ENCODE measurements at regions not wholly inside any gene's neighbourhood (a gene's known extent, or its start where the extent isn't known, plus 50 kb on each side); places are given as distances from the start of the nearest gene placed in this dataset.

GRCh38 chr10:78896159-78896928 is 172.4 kb upstream of the ZMIZ1 start:
- no peak overlapping the region for H3K9ac ChIP-seq (ENCODE audit: low read depth, low read length)
- no peaks in the 10 kb centered on the region for H3K4me1 ChIP-seq (ENCODE audit: control insufficient read depth, insufficient read depth, low read length)
- no peaks in the 10 kb centered on the region for H3K36me3 ChIP-seq (ENCODE audit: control insufficient read depth, insufficient read depth, low read length)
- H3K9me3 ChIP-seq (ENCODE audit: control insufficient read depth, insufficient read depth, low read length): no peaks in the 10 kb centered on the region
- H3K27me3 ChIP-seq (ENCODE audit: control insufficient read depth, insufficient read depth, low read length): no peaks in the 10 kb centered on the region
- no peak overlapping the region for H3K4me3 ChIP-seq (ENCODE audit: low read depth, low read length)

DNA sequence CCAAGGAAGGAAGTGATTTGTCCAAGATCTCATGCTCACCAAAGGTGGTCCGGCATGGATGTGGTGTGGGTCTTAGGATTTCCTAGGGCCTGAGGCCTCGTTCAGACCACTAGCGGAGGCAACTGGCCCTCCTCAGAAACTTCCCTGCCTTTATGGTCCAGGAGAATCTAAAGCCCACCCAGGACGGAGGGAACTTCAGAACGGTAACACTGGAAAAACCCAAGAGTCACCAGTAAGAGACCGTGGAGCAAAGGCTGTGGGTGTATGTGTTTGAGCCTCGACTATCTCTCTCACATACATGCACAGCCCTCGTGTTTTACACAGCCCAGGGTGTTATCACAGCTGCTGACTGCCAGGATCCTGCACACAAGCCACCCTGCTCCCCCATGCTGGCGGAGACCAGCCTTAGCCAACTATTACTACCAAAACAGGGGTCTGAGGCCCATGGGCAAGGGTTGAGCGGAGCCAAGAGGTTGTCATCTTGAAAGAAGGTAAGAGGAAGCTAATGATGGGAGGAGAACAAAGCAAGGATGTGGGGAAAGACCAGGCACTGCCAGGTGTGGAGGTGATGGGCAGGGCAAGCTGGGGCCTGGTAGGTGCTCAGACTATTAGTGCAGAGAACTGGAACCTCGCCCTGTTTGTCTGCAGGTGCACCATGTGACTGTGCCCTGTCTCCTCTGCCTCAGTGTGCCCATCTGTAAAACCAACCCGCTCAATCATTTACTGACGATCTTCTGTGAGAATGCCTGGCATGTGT is 170.2 kb upstream of the ZMIZ1 start:
- no peaks in the 10 kb centered on the region for H3K4me1 ChIP-seq (ENCODE audit: control insufficient read depth, insufficient read depth, low read length)
- no peak overlapping the region for H3K4me3 ChIP-seq (ENCODE audit: low read depth, low read length)
- no peaks in the 10 kb centered on the region for H3K27me3 ChIP-seq (ENCODE audit: control insufficient read depth, insufficient read depth, low read length)
- no peaks in the 10 kb centered on the region for H3K9me3 ChIP-seq (ENCODE audit: control insufficient read depth, insufficient read depth, low read length)
- H3K36me3 ChIP-seq (ENCODE audit: control insufficient read depth, insufficient read depth, low read length): no peaks in the 10 kb centered on the region
- no peak overlapping the region for H3K9ac ChIP-seq (ENCODE audit: low read depth, low read length)

GRCh38 chr10:78899098-78899754 is 169.5 kb upstream of the ZMIZ1 start:
- Histone ChIP-seq H3K4me1 (ENCODE audit: control insufficient read depth, insufficient read depth, low read length) (no peaks in the 10 kb centered on the region), H3K27me3 (ENCODE audit: control insufficient read depth, insufficient read depth, low read length) (no peaks in the 10 kb centered on the region), H3K9ac (ENCODE audit: low read depth, low read length) (no peak overlapping the region), H3K4me3 (ENCODE audit: low read depth, low read length) (no peak overlapping the region), H3K9me3 (ENCODE audit: control insufficient read depth, insufficient read depth, low read length) (no peaks in the 10 kb centered on the region), H3K36me3 (ENCODE audit: control insufficient read depth, insufficient read depth, low read length) (no peaks in the 10 kb centered on the region)

- Histone ChIP-seq H3K27me3 (ENCODE audit: control insufficient read depth, insufficient read depth, low read length) (no peaks in the 10 kb centered on the region), H3K4me1 (ENCODE audit: control insufficient read depth, insufficient read depth, low read length) (no peaks in the 10 kb centered on the region), H3K36me3 (ENCODE audit: control insufficient read depth, insufficient read depth, low read length) (no peaks in the 10 kb centered on the region), H3K9ac (ENCODE audit: low read depth, low read length) (no peak overlapping the region), H3K4me3 (ENCODE audit: low read depth, low read length) (no peak overlapping the region), H3K9me3 (ENCODE audit: control insufficient read depth, insufficient read depth, low read length) (no peaks in the 10 kb centered on the region)
Observed at GRCh38 chr10:78899996-78900714, 168.6 kb upstream of the ZMIZ1 start.

DNA sequence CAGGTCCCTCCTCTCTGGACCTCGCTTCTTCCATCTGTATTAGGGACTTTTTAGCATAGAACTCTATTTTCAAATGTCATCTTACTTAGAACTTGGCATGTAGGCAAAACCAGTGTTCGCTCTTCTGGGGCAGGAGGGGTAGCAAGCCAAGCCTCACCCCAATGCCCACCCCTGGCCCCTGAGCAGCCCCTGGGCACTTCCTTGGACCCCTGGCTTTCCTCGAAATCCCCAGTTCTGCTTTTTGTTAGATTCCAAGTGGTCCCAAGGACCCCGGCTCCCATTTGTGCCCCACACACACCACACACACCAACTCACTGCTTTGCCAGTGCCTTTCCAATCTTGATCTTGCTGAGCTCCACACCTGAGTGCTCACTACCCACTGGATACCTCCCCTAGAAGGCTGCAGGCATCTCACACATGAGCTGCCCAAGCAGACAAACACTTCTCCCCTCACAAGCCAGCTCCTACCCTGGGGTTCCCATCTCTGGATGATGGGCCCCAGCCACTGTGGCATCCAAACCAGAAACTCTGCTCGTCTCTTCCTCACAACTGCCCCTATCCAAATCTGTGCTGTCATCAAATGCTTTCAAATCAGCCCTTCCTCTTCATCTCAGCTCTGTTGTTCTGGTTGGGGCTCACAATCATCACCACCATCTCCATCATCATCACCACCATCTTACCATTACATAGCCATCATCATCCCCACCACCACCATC is 167.9 kb upstream of the ZMIZ1 start:
- no peaks in the 10 kb centered on the region for H3K4me1 ChIP-seq (ENCODE audit: control insufficient read depth, insufficient read depth, low read length)
- H3K4me3 ChIP-seq (ENCODE audit: low read depth, low read length): no peak overlapping the region
- no peaks in the 10 kb centered on the region for H3K36me3 ChIP-seq (ENCODE audit: control insufficient read depth, insufficient read depth, low read length)
- H3K9me3 ChIP-seq (ENCODE audit: control insufficient read depth, insufficient read depth, low read length): no peaks in the 10 kb centered on the region
- no peak overlapping the region for H3K9ac ChIP-seq (ENCODE audit: low read depth, low read length)
- H3K27me3 ChIP-seq (ENCODE audit: control insufficient read depth, insufficient read depth, low read length): no peaks in the 10 kb centered on the region

GRCh38 chr10:78901694-78902093 is 167.1 kb upstream of the ZMIZ1 start:
- no peaks in the 10 kb centered on the region for H3K27me3 ChIP-seq (ENCODE audit: control insufficient read depth, insufficient read depth, low read length)
- H3K4me3 ChIP-seq (ENCODE audit: low read depth, low read length): no peak overlapping the region
- H3K9ac ChIP-seq (ENCODE audit: low read depth, low read length): no peak overlapping the region
- no peaks in the 10 kb centered on the region for H3K9me3 ChIP-seq (ENCODE audit: control insufficient read depth, insufficient read depth, low read length)
- no peaks in the 10 kb centered on the region for H3K4me1 ChIP-seq (ENCODE audit: control insufficient read depth, insufficient read depth, low read length)
- H3K36me3 ChIP-seq (ENCODE audit: control insufficient read depth, insufficient read depth, low read length): no peaks in the 10 kb centered on the region

DNA sequence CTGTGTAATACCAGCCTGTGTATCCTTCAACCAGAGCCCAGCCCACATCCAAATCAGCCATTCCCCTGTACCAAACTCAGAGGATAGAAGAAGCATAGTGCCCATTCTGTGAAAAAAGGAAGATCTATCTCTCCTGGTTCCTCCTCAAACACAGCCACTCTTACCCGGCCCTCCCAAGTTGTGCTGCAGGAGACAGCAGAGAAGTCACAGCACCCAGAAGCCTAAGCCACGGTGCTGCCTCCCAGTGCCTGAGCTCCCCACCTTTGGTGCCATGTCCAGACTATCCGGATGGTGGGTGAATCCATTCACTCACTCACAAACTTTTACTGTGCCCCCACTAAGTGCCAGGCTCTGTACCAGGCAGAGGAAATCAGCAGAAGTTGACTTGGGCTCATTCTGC is 166.0 kb upstream of the ZMIZ1 start:
- Histone ChIP-seq H3K27me3 (ENCODE audit: control insufficient read depth, insufficient read depth, low read length) (no peaks in the 10 kb centered on the region), H3K4me1 (ENCODE audit: control insufficient read depth, insufficient read depth, low read length) (no peaks in the 10 kb centered on the region), H3K4me3 (ENCODE audit: low read depth, low read length) (no peak overlapping the region), H3K9me3 (ENCODE audit: control insufficient read depth, insufficient read depth, low read length) (no peaks in the 10 kb centered on the region), H3K9ac (ENCODE audit: low read depth, low read length) (no peak overlapping the region), H3K36me3 (ENCODE audit: control insufficient read depth, insufficient read depth, low read length) (no peaks in the 10 kb centered on the region)

DNA sequence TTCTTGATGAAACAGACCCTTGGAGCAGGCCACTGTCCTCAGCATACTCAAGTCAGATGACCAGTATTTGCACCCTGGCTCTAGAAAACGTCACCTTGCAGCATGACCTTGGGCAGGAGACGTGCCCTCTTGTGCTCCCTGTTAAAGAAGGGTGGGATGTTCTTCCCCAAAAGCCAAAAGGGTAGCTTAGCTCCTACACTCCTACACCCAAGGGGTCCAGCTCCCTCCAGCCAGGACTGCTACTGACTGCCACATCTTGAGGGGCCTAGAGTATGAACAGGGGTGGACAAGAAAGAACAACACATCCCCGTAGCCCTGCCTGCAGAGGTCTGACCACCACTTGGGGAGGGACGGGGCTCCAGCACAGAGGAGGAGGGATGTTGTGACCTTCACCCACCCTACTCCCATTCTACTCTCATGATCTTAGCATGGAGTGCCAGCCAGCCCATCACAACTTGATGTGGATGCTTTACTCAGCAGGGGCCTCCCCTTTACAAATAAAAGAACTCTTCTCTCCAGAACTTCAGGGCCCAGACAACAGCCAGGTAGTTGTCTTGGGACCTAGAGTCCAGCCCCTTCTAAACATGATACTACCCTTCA is 165.3 kb upstream of the ZMIZ1 start:
- no peaks in the 10 kb centered on the region for H3K9me3 ChIP-seq (ENCODE audit: control insufficient read depth, insufficient read depth, low read length)
- no peak overlapping the region for H3K4me3 ChIP-seq (ENCODE audit: low read depth, low read length)
- H3K9ac ChIP-seq (ENCODE audit: low read depth, low read length): no peak overlapping the region
- no peaks in the 10 kb centered on the region for H3K36me3 ChIP-seq (ENCODE audit: control insufficient read depth, insufficient read depth, low read length)
- no peaks in the 10 kb centered on the region for H3K4me1 ChIP-seq (ENCODE audit: control insufficient read depth, insufficient read depth, low read length)
- H3K27me3 ChIP-seq (ENCODE audit: control insufficient read depth, insufficient read depth, low read length): no peaks in the 10 kb centered on the region

DNA sequence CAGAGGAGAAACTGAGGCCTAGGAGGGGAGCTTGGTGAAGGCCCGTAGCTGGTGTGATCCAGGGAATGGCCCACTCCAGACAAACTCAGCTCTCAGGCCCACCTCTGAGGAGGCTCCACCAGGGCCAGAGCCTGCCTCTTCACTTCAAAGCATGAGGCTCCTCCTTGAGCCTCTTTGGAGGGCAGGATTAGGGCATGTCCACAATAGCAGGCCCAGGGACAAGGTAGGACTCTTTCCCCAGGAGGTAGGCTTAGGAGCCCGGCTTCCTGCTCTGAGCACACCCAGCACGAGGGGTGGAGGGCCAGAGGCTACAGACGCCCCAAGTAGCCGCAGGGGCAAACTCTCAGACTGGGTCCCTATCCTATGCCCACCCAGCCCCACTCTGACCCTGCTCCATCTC is 164.6 kb upstream of the ZMIZ1 start:
- H3K9ac ChIP-seq (ENCODE audit: low read depth, low read length): no peak overlapping the region
- no peaks in the 10 kb centered on the region for H3K36me3 ChIP-seq (ENCODE audit: control insufficient read depth, insufficient read depth, low read length)
- H3K9me3 ChIP-seq (ENCODE audit: control insufficient read depth, insufficient read depth, low read length): no peaks in the 10 kb centered on the region
- H3K4me3 ChIP-seq (ENCODE audit: low read depth, low read length): no peak overlapping the region
- H3K27me3 ChIP-seq (ENCODE audit: control insufficient read depth, insufficient read depth, low read length): no peaks in the 10 kb centered on the region
- no peaks in the 10 kb centered on the region for H3K4me1 ChIP-seq (ENCODE audit: control insufficient read depth, insufficient read depth, low read length)

DNA sequence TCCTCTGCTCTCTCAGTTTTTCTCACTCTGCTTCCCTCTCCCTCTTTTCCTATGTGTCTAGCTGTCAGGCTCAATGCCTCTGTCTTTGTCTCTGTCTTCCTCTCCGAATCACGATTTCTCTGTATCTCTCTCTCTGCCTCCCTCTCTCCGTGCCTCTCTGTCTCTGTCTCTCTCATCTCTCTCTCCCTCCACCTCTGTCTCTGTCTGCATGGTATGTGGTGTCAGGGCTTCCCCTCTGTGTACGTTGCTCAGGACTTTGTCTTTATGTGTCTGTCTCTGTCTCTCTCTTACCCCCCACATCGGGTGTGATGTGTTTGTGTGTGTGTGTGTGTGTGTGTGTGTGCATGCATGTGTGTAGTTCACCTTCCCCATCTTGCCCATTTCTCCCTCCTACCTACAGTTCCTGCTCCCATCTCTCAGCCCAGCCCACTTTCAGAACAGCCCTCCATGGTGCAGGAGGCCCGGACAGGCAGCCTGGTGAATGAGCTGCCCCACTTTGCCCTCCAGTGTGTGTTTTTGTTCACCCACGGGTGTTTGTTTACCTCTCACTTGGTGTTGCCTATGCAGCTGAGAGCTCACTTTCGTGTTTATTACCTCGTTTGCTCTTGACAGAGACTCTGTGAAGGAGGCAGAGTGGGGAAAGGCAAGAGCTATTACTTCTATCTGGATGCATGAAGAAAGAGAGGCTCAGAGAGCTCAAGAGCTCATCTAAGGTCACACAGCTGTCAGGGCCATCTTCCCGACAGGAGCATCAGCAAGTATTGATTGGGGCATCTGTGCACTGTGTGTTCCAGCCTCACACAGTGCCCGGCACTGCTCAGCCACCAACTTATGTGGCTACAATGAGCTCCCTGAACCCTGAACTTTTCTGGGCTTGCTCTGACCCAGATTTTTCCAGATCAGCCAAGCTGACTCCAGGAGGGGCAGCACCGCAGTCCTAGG is 163.5 kb upstream of the ZMIZ1 start:
- no peaks in the 10 kb centered on the region for H3K27me3 ChIP-seq (ENCODE audit: control insufficient read depth, insufficient read depth, low read length)
- no peak overlapping the region for H3K4me3 ChIP-seq (ENCODE audit: low read depth, low read length)
- no peaks in the 10 kb centered on the region for H3K36me3 ChIP-seq (ENCODE audit: control insufficient read depth, insufficient read depth, low read length)
- no peak overlapping the region for H3K9ac ChIP-seq (ENCODE audit: low read depth, low read length)
- H3K9me3 ChIP-seq (ENCODE audit: control insufficient read depth, insufficient read depth, low read length): no peaks in the 10 kb centered on the region
- no peaks in the 10 kb centered on the region for H3K4me1 ChIP-seq (ENCODE audit: control insufficient read depth, insufficient read depth, low read length)
